ENCODE measurements at regions not wholly inside any gene's neighbourhood (a gene's known extent, or its start where the extent isn't known, plus 50 kb on each side); places are given as distances from the start of the nearest gene placed in this dataset.

- TF ChIP-seq, protein P1, sequence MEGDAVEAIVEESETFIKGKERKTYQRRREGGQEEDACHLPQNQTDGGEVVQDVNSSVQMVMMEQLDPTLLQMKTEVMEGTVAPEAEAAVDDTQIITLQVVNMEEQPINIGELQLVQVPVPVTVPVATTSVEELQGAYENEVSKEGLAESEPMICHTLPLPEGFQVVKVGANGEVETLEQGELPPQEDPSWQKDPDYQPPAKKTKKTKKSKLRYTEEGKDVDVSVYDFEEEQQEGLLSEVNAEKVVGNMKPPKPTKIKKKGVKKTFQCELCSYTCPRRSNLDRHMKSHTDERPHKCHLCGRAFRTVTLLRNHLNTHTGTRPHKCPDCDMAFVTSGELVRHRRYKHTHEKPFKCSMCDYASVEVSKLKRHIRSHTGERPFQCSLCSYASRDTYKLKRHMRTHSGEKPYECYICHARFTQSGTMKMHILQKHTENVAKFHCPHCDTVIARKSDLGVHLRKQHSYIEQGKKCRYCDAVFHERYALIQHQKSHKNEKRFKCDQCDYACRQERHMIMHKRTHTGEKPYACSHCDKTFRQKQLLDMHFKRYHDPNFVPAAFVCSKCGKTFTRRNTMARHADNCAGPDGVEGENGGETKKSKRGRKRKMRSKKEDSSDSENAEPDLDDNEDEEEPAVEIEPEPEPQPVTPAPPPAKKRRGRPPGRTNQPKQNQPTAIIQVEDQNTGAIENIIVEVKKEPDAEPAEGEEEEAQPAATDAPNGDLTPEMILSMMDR (IDR thresholded peaks at IDR 0.05), result no peak
- no peak for TF ChIP-seq POLR2A (IDR thresholded peaks at IDR 0.05)
Measured at GRCh38 chr2:58788402-58788801, 547.3 kb upstream of the FANCL start.

All from Peyer's patch (tissue), 4 donors.